Activated T-cell treated with anti-CD3 and anti-CD28 coated beads for 24 hours (primary cell): ENCODE measurements at regions not wholly inside any gene's neighbourhood (a gene's known extent, or its start where the extent isn't known, plus 50 kb on each side); places are given as distances from the start of the nearest gene placed in this dataset.

ENCODE experiments used
- DNase-seq: peaks from one replicate; pipeline ENCODE4 v3.0.0-alpha.2; 2020; ENCODE audit warnings: low read depth

DNA sequence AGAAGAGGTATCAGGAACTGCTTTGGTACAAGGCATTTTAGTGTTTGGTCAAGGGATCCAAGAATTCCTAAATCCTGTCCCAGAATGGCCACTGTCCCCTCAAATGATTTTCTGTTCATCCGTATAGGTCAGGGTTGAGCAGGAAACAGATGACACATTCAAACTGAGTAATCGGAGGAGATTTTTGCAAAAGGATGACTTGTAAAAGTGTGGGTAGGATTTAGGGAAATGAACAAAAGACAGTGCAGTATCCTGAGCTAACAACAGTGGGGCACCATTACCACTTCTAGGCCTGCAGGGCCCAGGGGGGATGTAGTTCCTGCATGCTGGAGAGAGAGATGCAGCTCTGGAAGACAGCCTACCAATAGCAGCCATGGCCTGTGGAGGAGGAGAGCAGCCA is 290.1 kb downstream of the ZSWIM6 start:
- DNase-seq = no peak

DNA sequence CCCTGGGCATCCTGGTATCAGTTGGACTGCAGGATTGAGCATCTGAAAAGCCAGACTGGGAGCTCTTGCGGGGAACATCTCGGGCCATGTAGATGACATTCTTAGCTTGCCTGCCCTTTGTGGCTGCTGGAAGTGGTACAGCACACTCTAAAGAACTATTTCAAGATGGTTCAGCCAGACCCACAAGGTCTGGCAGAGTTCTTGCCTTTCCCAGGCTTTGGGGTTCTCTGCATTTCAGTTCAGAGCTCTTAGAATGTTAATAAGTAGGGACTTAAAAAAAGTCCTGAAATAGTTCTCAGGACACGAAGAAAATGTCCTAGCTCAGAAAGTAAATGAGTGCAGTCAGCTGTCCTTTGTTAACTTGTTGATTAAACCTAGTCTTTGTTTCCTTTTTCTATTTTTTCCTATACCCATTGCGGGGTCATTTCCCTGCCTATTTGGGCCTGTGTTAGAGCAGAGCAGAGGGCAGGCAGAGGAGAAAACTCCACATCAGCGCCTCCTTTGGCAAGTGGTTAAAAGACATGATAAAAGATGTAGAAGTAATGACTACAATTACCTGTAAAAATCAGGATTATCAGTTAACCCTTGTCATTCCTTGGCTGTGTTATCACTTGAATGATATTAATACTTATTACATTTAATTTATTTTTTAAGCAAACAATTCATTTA is 291.5 kb downstream of the ZSWIM6 start:
- no peak for DNase-seq

DNA sequence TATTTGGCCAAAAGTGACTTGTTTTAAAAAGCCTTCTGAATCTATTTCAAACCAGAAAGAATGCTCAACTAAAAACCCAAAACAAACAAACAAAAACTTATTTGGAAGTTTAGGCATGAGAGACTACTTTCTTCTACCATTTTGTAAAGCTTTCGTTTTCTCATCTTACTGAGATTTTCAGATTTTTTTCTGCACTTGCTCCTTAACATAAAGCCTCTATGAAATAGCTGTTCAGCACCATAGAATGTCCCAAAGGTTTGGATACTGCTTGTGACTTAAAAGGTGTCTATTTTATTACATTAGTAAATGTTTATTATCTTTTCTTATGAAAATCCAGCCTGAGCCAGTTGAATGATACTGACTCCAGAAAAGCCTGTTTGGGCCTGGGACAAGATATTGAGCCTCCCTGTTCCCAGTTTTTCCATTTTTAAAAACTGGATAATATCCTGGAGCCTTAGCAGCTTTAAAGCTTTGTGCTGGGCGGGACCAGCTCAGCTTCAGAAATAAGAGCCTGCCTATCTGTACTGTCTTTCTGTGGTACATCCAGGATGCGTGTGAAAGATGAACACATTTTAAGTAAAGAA is 292.6 kb downstream of the ZSWIM6 start:
- no peak for DNase-seq

DNA sequence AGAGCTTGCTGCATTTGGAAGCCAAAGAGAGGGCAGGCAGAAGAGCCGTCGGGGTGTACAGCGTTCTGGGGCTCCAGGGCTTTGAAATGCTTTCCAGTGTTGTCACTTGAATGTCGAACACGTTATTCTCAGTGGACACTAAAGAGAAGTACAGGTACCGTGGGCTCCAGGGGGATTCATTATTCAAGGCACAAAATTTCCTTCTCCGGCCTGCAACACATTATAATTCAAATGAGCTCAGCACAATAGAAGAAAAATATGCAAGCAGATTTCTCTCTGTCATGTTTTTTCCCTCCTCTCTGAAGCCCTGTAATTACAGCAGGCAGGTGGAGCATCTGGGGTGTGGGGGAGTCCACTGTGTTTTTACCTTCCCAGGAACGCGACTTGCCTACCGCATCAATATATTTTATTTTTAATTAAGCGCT is 293.1 kb downstream of the ZSWIM6 start:
- no peak for DNase-seq

DNA sequence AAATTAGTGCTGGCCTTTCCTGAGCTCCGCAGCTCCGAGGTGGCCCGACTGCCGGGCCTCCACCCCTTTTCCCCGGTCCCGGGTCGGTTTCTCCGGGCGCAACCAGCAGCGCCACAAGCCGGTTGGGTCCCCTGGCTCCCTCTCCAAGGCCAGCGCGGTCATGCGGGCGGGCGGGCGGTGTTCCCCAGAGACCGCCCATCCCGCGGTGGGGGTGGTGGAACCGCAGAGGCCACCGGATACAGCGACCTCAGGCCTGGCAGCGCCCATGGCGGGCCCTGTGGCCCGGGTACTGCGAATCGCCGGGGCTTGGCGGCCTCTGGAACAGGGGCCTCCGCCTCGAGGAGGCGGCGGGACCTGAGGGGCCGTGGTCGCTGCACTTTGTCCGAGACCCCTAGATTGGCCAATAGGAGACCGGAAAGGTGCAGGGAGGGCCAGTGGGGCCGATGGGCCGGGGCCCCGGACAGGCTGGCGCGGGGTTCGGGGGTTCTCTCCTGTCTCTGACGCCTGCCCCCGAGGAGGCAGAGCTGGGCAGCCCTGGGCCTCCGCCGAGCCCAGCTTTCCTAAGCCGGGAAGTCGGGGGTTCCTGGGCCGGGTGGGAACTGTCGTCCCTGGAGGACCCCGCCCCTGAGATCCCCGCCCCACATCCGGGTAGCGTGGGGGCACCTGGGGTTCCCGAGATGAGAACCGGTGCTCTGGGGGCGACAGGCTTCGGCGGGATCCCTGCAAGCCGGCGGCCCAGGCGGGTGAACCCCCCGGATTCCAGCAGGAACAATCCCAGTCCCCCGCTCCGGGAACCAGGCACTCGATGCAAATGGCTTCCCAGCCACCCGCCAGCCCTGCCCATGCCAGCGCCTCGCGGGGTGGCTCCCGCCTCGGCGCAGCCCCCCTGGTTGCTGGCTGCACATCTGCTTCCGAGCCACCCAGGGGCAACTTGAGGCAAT is 293.9 kb downstream of the ZSWIM6 start:
- DNase-seq = no peak

DNA sequence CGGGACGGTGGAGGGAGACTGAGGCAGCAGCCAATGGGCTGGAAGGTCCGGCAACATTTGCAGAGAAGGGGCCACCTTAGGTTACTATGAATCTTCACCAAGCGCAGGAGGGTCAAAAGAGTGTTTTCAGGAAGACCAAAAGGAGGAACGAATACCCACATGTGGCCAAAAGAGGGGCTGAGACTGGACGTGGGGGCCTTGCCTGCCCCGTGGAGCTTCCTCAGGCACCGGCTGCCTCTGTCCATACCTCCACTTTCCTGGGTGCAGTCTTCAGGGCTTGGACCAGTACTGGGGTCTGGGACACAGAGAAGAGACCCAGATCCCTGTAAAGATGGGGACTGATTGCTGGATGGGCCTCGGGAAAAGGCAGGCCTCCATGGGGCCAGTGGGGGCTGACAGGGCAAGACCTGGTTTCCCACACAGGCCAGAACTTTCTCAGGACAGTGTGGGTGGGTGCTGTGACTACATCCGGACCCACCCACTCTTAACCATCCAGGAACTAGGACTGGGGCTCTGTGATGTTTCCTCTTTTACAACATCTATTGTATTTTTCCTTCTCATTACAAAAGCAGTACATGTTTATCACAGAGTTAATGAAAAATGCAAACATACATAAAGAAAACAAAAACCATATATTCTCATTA is 294.7 kb downstream of the ZSWIM6 start:
- no peak for DNase-seq

DNA sequence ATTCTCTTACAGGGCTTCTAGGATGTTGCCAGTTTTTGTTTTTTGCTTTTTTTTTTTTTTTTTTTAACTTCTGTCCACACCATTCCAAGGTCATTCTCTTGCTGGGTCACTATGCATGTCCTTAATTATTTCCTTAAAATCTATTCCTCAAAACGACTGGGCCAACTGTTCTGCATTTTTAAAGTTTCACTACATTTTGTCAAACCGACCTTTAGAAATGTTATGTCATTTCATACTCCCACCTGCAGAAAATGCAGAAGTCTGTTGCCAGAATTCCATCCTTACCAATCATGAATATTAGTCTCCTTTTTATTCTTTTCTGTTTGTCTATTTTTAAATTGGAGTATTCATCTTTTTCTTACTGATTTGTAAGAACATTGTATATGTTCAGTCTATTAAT is 295.5 kb downstream of the ZSWIM6 start:
- DNase-seq = no peak

DNA sequence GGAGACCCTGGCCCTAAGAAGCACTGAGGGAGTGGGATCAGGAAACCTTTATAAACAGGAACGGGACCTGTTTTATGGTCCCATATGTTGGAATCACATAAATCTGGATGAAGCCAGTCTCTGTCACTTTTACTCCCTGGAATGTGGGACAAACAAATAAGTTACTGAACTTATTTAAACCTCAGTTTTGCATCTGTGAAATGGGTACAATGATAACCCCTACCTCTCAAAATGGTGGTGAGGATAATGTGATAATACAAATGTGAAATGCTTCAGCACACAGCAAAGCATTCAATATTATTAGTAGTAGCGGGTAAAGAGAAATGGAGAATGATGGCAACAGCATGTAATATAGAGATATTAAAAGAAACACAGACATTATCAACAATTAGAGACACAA is 298.9 kb downstream of the ZSWIM6 start:
- DNase-seq = no peak

DNA sequence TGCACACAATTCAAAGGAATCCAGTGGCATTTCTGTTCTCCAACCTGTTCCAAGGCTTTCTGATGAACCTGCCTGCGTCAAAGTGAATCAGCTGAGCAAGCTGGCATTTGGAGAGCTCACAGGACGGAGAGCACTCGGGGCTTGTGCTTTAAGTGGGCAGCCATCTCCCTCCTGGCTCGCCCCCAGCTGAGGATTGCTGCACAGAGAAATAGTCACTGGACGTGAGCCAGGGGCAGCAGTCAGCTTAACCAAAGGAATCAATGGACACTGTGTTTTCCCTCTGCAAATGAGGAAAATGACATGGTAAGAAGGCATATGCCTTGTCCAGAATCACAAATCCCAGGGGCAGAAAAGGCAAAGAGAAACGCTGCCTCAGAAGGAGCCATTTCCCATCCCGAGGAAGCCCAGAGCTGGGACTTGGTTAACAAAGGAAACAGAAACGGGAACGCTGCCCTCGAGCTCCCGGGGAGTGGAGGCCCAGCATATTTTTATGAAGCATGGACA is 299.4 kb downstream of the ZSWIM6 start:
- DNase-seq = no peak

DNA sequence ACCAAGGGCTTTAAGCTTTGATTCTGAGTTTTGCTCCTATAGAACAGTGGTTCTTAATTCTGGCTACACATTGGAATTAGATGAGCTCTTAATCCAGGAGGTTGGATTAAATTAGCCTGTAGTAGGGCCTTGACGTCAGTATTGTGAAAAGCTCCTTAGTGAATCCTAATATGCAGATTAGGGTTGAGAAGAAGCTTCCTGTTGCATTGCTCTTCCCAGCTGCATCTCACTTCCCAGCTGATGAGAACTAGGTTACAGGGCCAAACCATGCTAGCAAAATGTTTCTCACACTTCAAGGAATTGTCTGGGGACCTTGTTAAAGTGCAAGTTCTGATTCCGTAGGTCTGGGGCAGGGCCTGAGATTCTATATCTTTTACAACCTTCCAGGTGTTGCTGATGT is 300.0 kb downstream of the ZSWIM6 start:
- no peak for DNase-seq

DNA sequence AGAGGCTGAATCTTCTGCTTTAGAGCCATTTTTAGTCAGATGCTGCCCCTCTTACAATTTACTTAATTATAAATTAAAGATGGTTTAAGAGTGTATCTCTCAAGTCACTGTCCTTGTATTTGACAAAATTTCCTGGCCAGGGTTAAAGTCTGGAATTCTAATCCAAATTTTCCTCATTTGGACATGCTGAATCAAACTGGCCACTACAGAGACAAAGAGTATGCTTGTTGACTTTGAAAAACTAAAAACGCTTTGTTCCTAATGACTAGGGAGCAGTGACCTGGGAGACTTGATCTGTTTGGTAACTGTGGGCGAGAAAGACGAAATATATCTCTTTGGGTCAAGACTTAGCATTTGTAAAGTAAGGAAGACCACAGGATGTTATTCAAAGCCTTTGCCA is 303.2 kb downstream of the ZSWIM6 start:
- no peak for DNase-seq

DNA sequence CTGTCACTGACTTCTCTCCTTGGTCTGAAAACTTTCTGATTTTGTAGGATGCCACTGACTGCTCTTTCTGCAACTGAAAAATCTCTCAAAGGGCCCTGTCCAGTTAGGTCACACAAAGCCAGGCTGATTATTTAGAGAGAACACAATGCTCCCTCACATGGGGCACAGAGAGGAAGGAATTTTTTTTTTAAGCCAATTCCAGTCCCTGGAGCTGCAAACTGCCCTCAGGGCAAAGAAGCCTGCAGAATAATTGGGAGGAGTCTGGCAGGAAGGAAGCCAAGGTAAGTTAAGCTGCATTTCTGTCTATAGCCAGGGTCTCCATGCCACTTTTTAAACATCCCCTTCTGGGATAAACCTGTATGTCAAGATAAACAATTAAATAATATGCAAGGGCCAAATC is 305.5 kb downstream of the ZSWIM6 start:
- no peak for DNase-seq

DNA sequence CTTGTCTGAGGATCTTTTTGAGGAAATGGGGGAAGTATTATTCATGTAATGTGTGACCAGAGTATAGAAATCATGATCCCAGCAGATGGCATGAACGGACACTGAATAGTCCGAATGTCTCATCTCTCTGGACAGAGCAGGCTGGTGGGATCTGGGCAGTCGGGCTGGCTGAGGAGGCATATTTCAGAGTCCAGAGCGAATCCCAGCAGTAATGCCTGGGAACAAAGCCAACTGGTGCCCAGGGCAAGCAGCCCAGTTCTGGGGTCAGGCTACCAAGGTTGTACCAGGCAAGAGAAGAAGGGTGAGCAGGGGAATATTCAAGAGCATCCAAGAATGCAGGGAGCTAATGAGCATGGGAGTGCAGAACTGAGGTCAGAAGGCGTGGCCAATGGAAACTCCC is 306.4 kb downstream of the ZSWIM6 start:
- DNase-seq = no peak

DNA sequence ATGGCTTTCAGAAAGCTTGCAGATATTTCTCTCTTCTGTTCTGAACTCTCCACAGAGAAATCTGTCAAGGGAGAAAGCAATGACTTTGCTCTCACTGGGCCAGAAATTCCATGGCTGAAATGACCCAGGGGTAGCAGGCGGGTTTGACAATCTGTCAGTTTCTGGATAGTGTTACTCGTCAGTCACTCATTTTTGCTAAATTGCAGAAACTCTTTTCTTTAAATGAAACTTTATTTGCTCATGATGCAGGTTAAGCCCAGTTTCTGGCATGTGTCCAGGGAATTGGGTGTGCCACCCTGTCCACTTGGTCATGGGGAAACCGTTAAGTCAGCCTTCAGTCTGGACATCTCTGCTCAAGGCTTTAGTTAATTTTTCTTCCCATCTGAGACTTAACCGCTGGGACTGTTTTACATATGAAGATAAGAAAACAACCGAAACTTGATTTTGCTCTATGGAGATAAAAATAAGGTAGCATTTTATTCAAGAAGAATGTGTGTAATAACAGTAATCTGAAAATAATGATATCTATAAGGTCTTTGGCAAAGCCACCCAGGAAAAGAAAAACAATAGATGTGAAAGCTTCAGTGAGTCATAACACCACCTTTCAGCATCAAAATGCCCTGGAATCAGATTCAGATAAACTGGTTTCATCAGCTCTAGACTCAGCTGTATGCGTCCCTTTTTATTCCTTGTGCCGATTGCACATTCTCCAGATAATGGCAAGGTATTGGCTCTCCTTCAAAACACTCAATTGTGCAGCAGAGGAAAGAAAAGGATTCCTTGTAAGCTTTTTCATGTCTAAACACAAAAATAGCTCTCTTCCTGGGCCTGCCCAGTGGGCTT is 308.3 kb downstream of the ZSWIM6 start:
- DNase-seq = no peak

DNA sequence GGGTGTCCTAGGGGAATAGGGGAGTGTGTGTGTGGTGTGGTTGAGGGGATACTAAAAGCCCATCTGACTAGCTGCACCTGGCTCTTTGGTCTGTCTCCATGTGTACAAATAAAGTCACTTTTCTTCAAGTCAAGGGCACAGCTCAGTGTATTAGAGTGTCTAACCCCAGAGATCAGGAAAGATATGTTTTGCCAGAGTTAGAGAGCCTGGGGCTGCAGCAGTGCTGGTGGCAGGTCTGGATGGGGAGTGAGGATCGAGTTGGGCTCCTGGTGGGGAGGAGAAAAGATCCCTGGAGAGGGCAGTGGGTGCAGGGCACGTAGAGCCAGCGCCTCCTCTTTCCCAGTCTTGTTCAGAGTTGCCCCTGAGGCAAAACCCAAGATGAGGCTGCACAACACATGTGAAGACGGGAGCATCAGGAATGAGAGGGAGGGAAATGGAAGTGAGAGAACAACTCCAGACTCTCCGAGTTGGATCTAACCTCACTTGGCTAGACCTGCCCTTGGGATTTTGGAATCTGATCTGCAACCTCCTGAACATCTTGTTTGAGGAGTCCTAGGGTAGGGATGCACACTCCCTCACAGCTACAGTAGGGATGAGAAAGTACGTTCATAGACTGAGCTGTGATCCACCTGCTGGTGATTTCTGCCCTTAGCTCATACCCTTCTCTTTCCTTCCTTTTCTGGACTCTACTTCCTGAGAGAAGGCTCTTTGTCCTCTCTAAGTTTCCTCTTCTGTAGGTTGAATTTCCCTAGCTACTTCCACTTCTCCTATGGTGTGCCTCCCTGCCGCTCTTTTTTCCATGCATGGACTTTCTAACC is 309.9 kb downstream of the ZSWIM6 start:
- DNase-seq = no peak

DNA sequence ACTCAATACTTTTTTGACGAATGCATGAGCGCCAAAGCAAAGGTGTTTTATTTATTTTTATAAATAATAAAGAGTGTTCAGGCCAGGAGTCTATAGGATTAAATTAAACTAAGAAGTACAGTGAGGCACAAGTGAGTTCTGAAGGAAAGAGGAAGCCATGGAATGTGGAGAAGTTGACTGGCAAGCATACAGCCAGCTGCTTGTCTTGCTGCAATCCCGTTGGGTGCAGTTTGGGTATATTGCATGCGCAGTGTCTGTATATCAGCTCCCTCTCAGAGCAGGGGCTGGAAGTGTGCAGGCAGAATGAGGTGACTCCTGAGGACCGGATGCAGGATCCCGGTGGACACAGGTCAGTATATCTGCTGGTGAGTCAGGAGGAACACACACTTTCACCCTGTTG is 315.6 kb downstream of the ZSWIM6 start:
- no peak for DNase-seq

DNA sequence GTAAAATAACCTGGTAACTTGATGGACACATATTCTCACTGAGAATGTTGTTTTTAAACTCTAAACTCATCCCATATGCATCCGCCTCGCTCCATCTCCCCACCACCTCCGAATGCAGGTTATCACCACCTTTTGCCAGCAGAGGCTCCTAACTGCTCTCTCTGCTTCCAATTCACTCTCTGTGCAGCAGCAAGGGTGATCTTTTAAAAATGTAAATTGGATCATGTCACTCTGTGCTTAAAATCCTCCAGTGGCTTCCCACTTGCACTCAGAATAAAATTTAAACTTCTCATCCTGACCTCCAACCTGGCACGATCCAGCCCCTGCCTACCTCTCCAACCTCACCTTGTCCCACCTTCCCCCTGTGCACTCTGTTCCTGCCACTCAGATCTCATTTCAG is 317.2 kb downstream of the ZSWIM6 start:
- no peak for DNase-seq

DNA sequence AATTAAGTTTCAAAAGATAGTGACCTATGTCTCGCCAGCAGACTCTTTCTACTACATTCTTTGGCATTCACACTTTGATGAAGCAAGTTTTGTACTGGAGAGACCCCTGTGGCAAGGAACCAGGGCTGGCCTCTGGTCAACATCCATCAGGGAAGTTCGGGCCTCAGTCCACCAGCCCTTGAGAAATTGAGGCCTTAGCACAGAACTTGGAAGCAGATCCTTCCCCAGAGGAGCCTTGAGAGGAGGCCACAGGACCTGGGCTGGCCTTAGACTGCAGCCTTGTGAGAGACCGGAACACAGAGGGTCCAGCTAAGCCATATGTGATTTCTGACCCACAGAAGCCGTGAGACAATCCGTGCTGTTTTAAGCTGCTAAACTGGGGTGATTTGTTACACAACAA is 317.9 kb downstream of the ZSWIM6 start:
- DNase-seq = no peak

DNA sequence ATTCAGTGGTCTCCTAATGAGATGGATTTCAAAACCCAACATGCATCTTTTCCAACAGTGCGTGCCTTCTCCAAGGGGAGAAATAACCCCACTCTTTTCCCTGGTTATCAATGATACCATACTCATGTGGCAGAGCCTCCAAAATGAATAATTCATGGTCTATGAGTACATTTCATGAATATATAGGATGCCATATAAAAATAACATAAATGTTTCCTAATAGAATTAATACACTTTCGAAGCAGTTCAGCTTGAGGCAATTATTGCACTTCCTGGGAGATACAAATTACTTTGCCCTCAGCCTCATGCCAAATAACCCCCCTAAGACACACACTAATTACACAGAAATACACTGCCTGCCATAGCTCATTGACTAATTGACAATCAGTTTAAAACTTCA is 318.6 kb downstream of the ZSWIM6 start:
- no peak for DNase-seq

DNA sequence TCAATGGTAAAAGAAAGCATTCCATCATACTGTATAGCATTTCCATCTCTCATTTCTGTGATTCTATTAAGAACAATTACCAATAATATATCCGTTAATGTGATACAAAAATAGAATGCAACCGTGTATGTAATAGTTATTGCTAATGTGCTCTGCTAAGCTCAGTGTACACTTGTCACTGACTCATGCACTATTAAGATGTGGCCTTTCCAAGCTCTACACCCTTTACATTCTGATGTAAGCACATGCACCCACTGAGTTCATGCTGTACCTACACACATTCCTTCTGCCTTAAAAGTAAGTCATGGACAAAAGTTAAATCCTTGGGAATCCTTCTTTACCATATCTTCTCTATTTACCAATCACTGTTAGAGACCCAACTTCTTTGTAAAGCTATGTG is 319.1 kb downstream of the ZSWIM6 start:
- no peak for DNase-seq

DNA sequence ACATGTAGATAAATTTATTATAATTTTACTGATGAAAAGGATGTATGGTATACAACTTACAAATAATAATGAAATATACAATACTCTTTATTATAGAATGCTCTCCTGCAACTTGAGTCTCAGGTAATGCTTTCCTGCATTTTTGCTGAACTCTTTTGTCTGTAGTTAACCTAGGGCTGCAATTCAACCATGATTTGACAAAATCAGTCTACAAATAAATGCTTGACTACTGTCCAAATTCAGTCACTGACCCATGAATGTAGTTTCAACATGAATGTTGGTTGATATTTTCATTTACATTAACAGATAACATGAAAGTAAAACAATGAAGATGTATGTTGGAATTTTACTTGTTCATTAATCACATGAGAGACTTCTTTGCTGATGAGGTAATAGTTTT is 320.9 kb downstream of the ZSWIM6 start:
- no peak for DNase-seq
